HL-60 (cell line): ENCODE measurements at regions not wholly inside any gene's neighbourhood (a gene's known extent, or its start where the extent isn't known, plus 50 kb on each side); places are given as distances from the start of the nearest gene placed in this dataset.
"Not testable (repeated sequence)": the region's sequence is repeated elsewhere in the genome, so short reads cannot be mapped to it uniquely, and the experiment has no call there.

Experiments
- DNase-seq, 2 experiments: peaks; one replicate each; pipeline ENCODE4 v3.0.0-alpha.2; 2010 to 2020; ENCODE audit warnings: low read depth in 1 of 2, low spot score in 1 of 2
- H3K27ac ChIP-seq: fragments of 250-450 bp; sonication (Bioruptor Pico); replicated peaks from 2 replicates; pipeline ENCODE4 v1.5.1; 2020; ENCODE audit warnings: mild to moderate bottlenecking, moderate library complexity
- H3K27me3 ChIP-seq: fragments of 250-450 bp; sonication (Bioruptor Pico); 2 replicates; pipeline ENCODE4 v1.5.1; 2021; ENCODE audit warnings: mild to moderate bottlenecking, moderate library complexity; ENCODE audit not compliant: insufficient read depth, poor library complexity, severe bottlenecking
- H3K4me3 ChIP-seq: replicated peaks from 2 replicates; pipeline ENCODE4 v1.5.1; 2011; ENCODE audit warnings: mild to moderate bottlenecking, control low read depth, low read length; ENCODE audit not compliant: insufficient read depth
- GABPA ChIP-seq: IDR thresholded peaks from 2 replicates; pipeline ENCODE4 v1.6.1; 2012; ENCODE audit warnings: low read depth
- POLR2AphosphoS5 ChIP-seq: IDR thresholded peaks from 2 replicates; pipeline ENCODE4 v1.6.1; 2012; ENCODE audit warnings: low read depth
- SPI1 ChIP-seq: IDR thresholded peaks from 2 replicates; pipeline ENCODE4 v1.6.1; 2012; ENCODE audit warnings: low read depth, mild to moderate bottlenecking, borderline replicate concordance
- TF ChIP-seq, protein P1 (sequence below): IDR thresholded peaks from 2 replicates; pipeline ENCODE4 v1.6.1; 2012; ENCODE audit warnings: low read depth; ENCODE audit not compliant: insufficient replicate concordance
- TF ChIP-seq, protein P2 (sequence below): IDR thresholded peaks from one replicate; pipeline ENCODE4 v1.5.1; 2011; ENCODE audit warnings: low read length, control low read depth, inconsistent platforms; ENCODE audit not compliant: insufficient read depth

DNA sequence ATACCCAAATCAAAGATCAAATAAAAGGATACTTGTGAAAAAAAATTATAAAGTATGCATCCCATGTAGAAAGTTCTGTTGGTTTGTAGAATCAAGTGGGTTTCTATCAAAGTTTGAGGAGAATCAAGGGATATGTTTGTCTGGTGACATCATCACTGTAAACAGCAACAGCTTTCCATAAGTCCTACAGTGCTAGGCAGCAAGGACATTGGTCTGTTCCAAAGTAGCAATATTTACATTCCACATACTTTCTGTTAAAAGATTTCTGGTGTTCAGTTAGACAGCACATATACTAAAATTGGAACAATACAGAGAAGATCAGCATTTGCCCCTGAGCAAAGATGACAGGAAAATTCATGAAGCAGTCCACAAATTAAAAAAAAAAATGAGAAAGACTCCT is 683.9 kb downstream of the XPNPEP1 start:
- no peaks in the 10 kb centered on the region for H3K27me3 ChIP-seq
- no peak for TF ChIP-seq POLR2AphosphoS5
- DNase-seq = no peak
- no peak overlapping the region for H3K4me3 ChIP-seq
- no peak overlapping the region for H3K27ac ChIP-seq

DNA sequence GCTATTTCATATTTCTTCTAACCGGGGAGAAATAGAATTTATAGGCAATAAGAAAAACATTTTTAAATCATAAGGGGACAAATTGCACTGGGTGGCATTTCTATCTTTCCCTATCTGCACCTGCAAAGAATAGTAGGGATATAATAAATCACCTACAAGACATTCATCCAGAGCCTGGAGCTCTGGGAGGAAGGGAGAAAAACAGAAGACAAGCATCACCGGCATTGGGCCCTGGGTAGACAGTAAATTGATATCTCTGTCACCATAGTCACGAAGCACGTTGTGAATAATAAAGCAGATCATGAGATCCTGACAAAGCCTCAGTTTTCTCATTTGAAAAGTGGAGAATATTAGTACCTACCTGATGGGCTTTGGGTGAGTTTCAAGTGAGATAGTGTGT is 685.6 kb downstream of the XPNPEP1 start:
- Histone ChIP-seq H3K4me3 (no peak overlapping the region), H3K27me3 (no peaks in the 10 kb centered on the region)
- TF ChIP-seq GABPA (no peak), SPI1 (no peak), POLR2AphosphoS5 (no peak)
- TF ChIP-seq, protein P1, sequence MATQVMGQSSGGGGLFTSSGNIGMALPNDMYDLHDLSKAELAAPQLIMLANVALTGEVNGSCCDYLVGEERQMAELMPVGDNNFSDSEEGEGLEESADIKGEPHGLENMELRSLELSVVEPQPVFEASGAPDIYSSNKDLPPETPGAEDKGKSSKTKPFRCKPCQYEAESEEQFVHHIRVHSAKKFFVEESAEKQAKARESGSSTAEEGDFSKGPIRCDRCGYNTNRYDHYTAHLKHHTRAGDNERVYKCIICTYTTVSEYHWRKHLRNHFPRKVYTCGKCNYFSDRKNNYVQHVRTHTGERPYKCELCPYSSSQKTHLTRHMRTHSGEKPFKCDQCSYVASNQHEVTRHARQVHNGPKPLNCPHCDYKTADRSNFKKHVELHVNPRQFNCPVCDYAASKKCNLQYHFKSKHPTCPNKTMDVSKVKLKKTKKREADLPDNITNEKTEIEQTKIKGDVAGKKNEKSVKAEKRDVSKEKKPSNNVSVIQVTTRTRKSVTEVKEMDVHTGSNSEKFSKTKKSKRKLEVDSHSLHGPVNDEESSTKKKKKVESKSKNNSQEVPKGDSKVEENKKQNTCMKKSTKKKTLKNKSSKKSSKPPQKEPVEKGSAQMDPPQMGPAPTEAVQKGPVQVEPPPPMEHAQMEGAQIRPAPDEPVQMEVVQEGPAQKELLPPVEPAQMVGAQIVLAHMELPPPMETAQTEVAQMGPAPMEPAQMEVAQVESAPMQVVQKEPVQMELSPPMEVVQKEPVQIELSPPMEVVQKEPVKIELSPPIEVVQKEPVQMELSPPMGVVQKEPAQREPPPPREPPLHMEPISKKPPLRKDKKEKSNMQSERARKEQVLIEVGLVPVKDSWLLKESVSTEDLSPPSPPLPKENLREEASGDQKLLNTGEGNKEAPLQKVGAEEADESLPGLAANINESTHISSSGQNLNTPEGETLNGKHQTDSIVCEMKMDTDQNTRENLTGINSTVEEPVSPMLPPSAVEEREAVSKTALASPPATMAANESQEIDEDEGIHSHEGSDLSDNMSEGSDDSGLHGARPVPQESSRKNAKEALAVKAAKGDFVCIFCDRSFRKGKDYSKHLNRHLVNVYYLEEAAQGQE = no peak
- TF ChIP-seq, protein P2, sequence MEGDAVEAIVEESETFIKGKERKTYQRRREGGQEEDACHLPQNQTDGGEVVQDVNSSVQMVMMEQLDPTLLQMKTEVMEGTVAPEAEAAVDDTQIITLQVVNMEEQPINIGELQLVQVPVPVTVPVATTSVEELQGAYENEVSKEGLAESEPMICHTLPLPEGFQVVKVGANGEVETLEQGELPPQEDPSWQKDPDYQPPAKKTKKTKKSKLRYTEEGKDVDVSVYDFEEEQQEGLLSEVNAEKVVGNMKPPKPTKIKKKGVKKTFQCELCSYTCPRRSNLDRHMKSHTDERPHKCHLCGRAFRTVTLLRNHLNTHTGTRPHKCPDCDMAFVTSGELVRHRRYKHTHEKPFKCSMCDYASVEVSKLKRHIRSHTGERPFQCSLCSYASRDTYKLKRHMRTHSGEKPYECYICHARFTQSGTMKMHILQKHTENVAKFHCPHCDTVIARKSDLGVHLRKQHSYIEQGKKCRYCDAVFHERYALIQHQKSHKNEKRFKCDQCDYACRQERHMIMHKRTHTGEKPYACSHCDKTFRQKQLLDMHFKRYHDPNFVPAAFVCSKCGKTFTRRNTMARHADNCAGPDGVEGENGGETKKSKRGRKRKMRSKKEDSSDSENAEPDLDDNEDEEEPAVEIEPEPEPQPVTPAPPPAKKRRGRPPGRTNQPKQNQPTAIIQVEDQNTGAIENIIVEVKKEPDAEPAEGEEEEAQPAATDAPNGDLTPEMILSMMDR = no peak

DNA sequence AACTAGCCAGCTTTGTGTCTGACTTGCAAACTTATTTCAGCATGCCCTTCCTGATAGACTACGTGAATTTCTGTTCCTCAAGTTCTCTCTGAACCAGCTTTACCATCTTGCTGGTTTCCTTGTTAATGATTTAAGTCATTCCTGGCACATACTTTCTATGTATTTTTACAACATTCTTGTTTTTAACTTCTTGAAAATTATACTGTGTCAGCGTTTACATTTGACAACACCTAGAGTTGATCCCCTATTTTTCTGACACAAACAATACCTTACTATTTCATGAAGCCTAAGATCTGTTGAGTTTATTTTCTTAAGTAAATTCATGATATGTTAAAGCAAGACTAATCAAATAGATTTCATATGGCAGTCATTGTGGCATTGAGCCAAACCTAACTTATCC is 686.3 kb downstream of the XPNPEP1 start:
- DNase-seq = no peak
- H3K27ac ChIP-seq = no peak overlapping the region
- no peak overlapping the region for H3K4me3 ChIP-seq
- no peaks in the 10 kb centered on the region for H3K27me3 ChIP-seq
- no peak for TF ChIP-seq POLR2AphosphoS5
- no peak for TF ChIP-seq GABPA
- TF ChIP-seq, protein P1 = no peak
- no peak for TF ChIP-seq SPI1
- TF ChIP-seq, protein P2 = no peak

More for the DNA sequence above, 685.6 kb downstream of the XPNPEP1 start:
- no peak for DNase-seq
- H3K27ac ChIP-seq = no peak overlapping the region

DNA sequence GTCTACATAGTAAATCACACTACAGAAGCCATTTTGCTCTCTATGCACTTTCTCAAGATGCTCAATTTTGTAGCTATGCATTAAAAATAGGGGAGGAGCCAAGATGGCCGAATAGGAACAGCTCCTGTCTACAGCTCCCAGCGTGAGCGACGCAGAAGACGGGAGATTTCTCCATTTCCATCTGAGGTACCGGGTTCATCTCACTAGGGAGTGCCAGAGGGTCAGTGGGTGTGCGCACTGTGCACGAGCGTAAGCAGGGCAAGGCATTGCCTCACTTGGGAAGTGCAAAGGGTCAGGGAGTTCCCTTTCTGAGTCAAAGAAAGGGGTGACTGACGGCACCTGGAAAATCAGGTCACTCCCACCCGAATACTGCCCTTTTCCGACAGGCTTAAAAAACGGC is 699.8 kb downstream of the XPNPEP1 start:
- not testable (repeated sequence) for H3K27ac ChIP-seq

DNA sequence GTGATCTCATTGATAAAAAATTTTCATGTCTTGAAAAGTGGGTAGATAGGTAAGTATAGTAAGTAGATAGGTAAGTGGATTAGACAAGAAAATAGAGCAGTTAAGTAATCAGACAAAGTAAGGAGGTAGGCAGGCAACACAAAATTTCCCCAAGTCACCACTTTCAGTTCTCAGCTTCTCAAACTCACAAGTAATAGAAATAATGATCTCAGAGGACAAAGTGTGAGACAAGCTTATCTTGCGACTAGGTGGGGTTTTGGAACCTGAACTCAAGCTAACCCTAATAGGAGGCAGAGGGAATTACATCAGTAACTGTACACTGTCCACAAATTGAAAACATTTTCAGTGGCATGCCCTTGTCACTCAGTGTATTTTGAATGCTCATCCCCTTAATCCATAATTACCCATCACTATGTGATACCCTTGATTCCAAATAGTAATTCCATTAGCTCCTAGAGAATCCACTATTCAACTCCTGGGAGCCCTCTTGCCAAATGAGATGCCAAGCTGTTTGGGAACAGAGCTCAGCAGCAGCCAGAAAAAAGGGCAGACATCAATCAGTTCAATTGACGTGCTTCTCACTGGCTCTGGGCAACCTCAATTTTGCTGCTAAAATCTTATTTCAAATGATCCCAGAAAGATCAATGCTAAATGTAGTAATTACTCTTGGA is 703.2 kb downstream of the XPNPEP1 start:
- H3K27ac ChIP-seq = no peak overlapping the region
- no peak overlapping the region for H3K4me3 ChIP-seq
- DNase-seq = no peak
- TF ChIP-seq POLR2AphosphoS5 (no peak), SPI1 (no peak), GABPA (no peak)
- TF ChIP-seq, protein P2 = no peak
- TF ChIP-seq, protein P1 = no peak
- H3K27me3 ChIP-seq = no peaks in the 10 kb centered on the region

More for the DNA sequence above, 699.8 kb downstream of the XPNPEP1 start:
- H3K27me3 ChIP-seq, H3K4me3 ChIP-seq, DNase-seq: not testable (repeated sequence)
